Activated CD8-positive, alpha-beta T cell treated with anti-CD3 and anti-CD28 coated beads for 36 hours (primary cell): ENCODE measurements at regions not wholly inside any gene's neighbourhood (a gene's known extent, or its start where the extent isn't known, plus 50 kb on each side); places are given as distances from the start of the nearest gene placed in this dataset.

Source experiments
- ATAC-seq: fragments of 200-7000 bp; cut with Tn5 transposase; one replicate; pipeline ENCODE4 v1.10.0; 2021; ENCODE audit warnings: mild to moderate bottlenecking, moderate library complexity
- CTCF ChIA-PET: fragments of 350-600 bp; sonication (Branson Sonifier 250); formaldehyde crosslinking; loops from one replicate; lab custom pipeline; 2021; ENCODE audit warnings: antibody characterized with exemption; lab: Charles Lee
- POLR2A ChIA-PET: fragments of 350-600 bp; sonication (Branson Sonifier 250); formaldehyde crosslinking; loops from one replicate; lab custom pipeline; 2021; ENCODE audit warnings: antibody characterized with exemption; lab: Charles Lee
- DNase-seq: peaks from one replicate; pipeline ENCODE4 v3.0.0-alpha.2; 2020
- H3K27ac Mint-ChIP-seq: one replicate; pipeline ENCODE4 v1.8.0; 2021; ENCODE audit warnings: mild to moderate bottlenecking, mixed read lengths
- H3K27me3 Mint-ChIP-seq: one replicate; pipeline ENCODE4 v1.8.0; 2021; ENCODE audit warnings: mixed read lengths
- H3K36me3 Mint-ChIP-seq: one replicate; pipeline ENCODE4 v1.8.0; 2021; ENCODE audit warnings: low read depth, mixed read lengths
- H3K4me1 Mint-ChIP-seq: one replicate; pipeline ENCODE4 v1.8.0; 2021; ENCODE audit warnings: low read depth, mixed read lengths
- H3K4me3 Mint-ChIP-seq: one replicate; pipeline ENCODE4 v1.8.0; 2021; ENCODE audit warnings: mild to moderate bottlenecking, moderate library complexity, mixed read lengths
- H3K9me3 Mint-ChIP-seq: one replicate; pipeline ENCODE4 v1.8.0; 2021; ENCODE audit warnings: mixed read lengths
- intact Hi-C: fragments of 100-400 bp; cut with micrococcal nuclease; formaldehyde crosslinking; loops from one replicate; pipeline ENCODE4 v1.10.0; 2022
- TF ChIP-seq, protein P1 (sequence below): fragments of 200-600 bp; IDR thresholded peaks from one replicate; pipeline ENCODE4 v1.8.0; 2022; ENCODE audit warnings: antibody characterized with exemption, mild to moderate bottlenecking

DNA sequence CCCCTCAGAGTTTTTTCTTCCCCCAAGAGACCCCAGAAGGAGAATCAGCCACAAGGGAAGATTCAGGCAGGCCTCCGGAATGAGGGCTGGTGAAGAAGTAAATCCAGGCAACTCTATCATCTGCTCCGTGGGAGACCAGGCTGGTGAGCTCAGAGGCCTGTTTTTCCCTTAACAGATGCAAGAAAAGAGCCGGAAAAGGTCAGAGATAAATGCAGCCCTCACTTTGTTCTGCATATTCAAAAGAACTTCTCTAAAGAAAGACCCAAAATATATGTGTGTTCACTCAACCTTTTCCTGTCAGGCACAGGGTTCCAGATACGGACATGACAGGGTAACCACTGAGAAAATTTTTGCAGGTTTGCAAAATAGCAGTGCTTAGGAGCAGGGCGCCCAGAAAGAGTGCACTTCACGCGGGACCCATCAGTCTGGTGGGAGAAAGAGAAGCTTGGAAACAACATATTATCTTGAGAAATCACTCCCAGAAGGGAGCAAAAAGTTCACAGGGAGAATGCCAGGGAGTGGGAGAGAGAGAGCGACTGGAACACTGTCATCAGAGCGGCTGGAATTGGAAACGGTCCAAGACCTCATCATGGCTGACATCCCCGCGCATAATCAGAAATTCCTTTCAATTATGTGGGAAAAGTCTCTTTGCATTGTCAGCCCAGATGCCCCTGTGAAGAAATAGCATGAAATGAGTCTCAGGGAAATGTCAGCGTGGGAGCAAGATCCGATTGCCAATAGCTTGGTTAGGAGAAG lies 244.8 kb upstream of the SLC14A2 start:
- Mint-ChIP-seq H3K4me1 (no peaks in the 10 kb centered on the region), H3K27me3 (peaks cover 4% of the 10 kb centered on the region), H3K27ac (no peak overlapping the region), H3K36me3 (no peaks in the 10 kb centered on the region), H3K4me3 (no peak overlapping the region), H3K9me3 (no peaks in the 10 kb centered on the region)
- intact Hi-C loops, result no loop called here
- POLR2A ChIA-PET, result no interaction called here
- TF ChIP-seq, protein P1, sequence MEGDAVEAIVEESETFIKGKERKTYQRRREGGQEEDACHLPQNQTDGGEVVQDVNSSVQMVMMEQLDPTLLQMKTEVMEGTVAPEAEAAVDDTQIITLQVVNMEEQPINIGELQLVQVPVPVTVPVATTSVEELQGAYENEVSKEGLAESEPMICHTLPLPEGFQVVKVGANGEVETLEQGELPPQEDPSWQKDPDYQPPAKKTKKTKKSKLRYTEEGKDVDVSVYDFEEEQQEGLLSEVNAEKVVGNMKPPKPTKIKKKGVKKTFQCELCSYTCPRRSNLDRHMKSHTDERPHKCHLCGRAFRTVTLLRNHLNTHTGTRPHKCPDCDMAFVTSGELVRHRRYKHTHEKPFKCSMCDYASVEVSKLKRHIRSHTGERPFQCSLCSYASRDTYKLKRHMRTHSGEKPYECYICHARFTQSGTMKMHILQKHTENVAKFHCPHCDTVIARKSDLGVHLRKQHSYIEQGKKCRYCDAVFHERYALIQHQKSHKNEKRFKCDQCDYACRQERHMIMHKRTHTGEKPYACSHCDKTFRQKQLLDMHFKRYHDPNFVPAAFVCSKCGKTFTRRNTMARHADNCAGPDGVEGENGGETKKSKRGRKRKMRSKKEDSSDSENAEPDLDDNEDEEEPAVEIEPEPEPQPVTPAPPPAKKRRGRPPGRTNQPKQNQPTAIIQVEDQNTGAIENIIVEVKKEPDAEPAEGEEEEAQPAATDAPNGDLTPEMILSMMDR, result no peak
- no peak for DNase-seq
- CTCF ChIA-PET, result interaction anchor here (1.0 to 2.2 kb wide), 2 partner anchors 14 to 16 kb away, joined by 3 to 12 read pairs; no protein-coding TSS in a partner anchor
- no peak for ATAC-seq

DNA sequence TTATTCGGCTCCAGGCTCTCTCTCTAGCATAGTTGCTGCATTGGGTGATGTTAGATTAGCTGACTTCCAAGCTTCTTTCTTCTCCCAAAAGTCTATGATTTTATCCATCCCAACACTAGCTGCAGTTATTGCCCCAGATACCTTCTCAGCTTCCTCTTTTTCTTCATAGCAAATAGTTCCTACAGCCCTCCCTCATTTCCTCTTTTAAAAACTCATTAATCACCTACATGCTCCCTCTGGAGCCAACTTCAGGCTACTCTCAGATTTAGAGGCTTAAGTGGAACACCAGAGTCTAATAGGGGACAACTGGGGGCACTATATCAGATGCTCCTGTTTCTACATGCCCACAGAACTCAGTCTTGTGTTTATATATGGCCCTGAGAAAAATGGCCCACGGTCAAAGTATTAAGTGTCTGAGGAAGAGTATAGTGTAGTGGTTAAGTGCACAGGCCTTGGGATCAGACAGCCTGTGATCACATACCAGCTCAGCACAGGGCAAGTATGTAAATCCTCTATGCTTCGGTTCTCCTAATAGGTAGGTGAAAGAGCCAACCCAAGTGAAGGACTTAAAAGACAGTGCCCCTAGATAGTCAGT lies 241.9 kb upstream of the SLC14A2 start:
- intact Hi-C loops, result no loop called here
- Mint-ChIP-seq H3K9me3 (no peaks in the 10 kb centered on the region), H3K4me3 (no peak overlapping the region), H3K27me3 (peaks cover 12% of the 10 kb centered on the region), H3K27ac (no peak overlapping the region), H3K36me3 (no peaks in the 10 kb centered on the region), H3K4me1 (no peaks in the 10 kb centered on the region)
- ChIA-PET CTCF (no interaction called here), POLR2A (no interaction called here)
- ATAC-seq (no peak), DNase-seq (no peak)
- TF ChIP-seq, protein P1, result no peak

DNA sequence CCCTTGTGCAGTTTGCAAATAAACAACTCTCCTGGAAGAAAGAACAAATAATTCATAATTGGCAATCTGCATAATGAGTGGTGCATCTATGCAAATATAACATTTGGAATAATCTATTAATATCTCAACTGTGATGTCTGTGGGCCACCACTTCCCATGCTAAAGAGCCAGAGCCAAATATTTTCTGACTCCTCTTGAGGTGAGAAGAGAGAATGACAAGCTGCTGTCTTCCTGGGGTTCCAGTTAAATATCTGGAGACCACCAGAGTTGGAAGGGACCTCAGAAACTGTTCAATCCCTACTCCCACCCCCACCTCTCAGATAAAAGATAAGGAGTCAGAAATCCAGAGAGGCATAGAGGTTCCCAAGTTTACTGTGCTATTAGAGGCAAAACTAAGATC lies 241.0 kb upstream of the SLC14A2 start:
- Mint-ChIP-seq H3K4me1 (no peaks in the 10 kb centered on the region), H3K9me3 (no peaks in the 10 kb centered on the region), H3K4me3 (no peak overlapping the region), H3K27ac (no peak overlapping the region), H3K36me3 (no peaks in the 10 kb centered on the region), H3K27me3 (peaks cover 14% of the 10 kb centered on the region)
- DNase-seq, result no peak
- intact Hi-C loops, result no loop called here
- ATAC-seq, result no peak
- TF ChIP-seq, protein P1, result no peak
- ChIA-PET POLR2A (no interaction called here), CTCF (no interaction called here)

DNA sequence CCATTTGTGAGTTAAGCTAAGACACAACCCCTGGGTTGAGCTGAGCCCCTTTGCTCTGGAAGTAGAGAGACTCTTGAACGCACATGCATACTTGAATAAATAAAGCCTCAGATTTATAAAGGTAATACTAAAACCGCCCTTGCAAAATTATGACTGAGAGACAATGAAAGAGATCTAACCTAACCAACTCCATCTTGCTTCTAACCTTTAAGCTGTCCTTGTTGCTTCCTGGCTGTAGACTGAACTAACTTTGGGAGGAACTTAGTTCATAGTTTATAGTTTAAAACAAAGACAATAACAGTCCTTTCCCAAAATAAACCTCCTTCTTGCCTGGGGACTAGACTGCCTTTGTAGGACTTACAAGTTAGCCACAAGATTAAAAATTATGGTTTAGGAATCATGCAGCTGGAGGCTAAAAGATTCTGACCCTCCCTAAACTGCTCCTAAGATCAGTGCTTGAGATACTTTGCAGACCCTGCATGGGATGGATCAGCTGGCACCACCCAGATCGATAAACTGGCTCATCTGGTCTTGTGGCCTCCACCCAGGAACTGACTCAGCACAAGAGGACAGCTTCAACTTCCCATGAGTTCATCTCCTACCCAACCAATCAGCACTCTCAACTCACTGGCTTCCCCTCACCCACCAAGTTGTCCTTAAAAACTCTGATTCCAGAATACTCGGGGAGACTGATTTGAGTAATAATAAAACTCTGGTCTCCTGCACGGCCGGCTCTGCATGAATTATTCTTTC lies 240.2 kb upstream of the SLC14A2 start:
- TF ChIP-seq, protein P1, result no peak
- no peak for ATAC-seq
- H3K36me3 Mint-ChIP-seq, result no peaks in the 10 kb centered on the region
- CTCF ChIA-PET, result interaction anchor here (2.3 kb wide), 1 partner anchor 10 kb away, joined by 11 read pairs; no protein-coding TSS in a partner anchor
- H3K9me3 Mint-ChIP-seq, result no peaks in the 10 kb centered on the region
- H3K4me1 Mint-ChIP-seq, result peaks cover 3% of the 10 kb centered on the region
- intact Hi-C loops, result no loop called here
- no peak overlapping the region for H3K27ac Mint-ChIP-seq
- POLR2A ChIA-PET, result no interaction called here
- no peak overlapping the region for H3K4me3 Mint-ChIP-seq
- no peak for DNase-seq
- peaks cover 13% of the 10 kb centered on the region for H3K27me3 Mint-ChIP-seq
